H1 (cell line): ENCODE measurements at regions not wholly inside any gene's neighbourhood (a gene's known extent, or its start where the extent isn't known, plus 50 kb on each side); places are given as distances from the start of the nearest gene placed in this dataset.

Experiments used
- CTCF ChIA-PET: fragments of 300-600 bp; sonication (Branson Sonifier 250); formaldehyde crosslinking; loops from one replicate; lab custom pipeline; 2021; ENCODE audit not compliant: partially characterized antibody; lab: Charles Lee
- POLR2A ChIA-PET: fragments of 300-600 bp; sonication (Branson Sonifier 250); formaldehyde crosslinking; loops from one replicate; lab custom pipeline; 2021; ENCODE audit warnings: inconsistent platforms; ENCODE audit not compliant: partially characterized antibody; lab: Charles Lee
- DNase-seq, 2 experiments: peaks; one replicate each; pipeline versions ENCODE4 v3.0.0 to v3.0.0-alpha.2; 2010 to 2022; ENCODE audit warnings: low spot score in 2 of 2, low read depth in 1 of 2, mixed read lengths in 1 of 2
- FAIRE-seq: peaks from 2 replicates; lab custom pipeline; 2011; peaks lifted over from hg19 to GRCh38; lab: Jason Lieb, UNC
- H2AFZ ChIP-seq: 2 replicates; pipeline ENCODE4 v1.8.1; 2012; ENCODE audit warnings: low read length, inconsistent platforms
- H2AK5ac ChIP-seq: 2 replicates; pipeline ENCODE4 v1.6.1; 2013; ENCODE audit warnings: low read depth, low read length
- H2BK120ac ChIP-seq: replicated peaks from 2 replicates; pipeline ENCODE3; 2013; ENCODE audit warnings: low read depth, low read length, inconsistent platforms
- H2BK12ac ChIP-seq: 2 replicates; pipeline ENCODE4 v1.6.1; 2013; ENCODE audit warnings: low read depth, low read length
- H2BK15ac ChIP-seq: 2 replicates; pipeline ENCODE4 v1.6.1; 2013; ENCODE audit warnings: low read length
- H2BK20ac ChIP-seq: 2 replicates; pipeline ENCODE4 v1.6.1; 2013; ENCODE audit warnings: low read length
- H2BK5ac ChIP-seq: 2 replicates; pipeline ENCODE4 v1.6.1; 2013; ENCODE audit warnings: low read depth, low read length
- H3K14ac ChIP-seq: 2 replicates; pipeline ENCODE4 v1.6.1; 2013; ENCODE audit warnings: inconsistent platforms; ENCODE audit not compliant: insufficient read length
- H3K18ac ChIP-seq: 2 replicates; pipeline ENCODE4 v1.6.1; 2013; ENCODE audit warnings: low read length; ENCODE audit errors: extremely low read depth
- H3K23ac ChIP-seq: 2 replicates; pipeline ENCODE4 v1.6.1; 2013; ENCODE audit warnings: inconsistent platforms; ENCODE audit not compliant: insufficient read length
- H3K23me2 ChIP-seq: 2 replicates; pipeline ENCODE4 v1.6.1; 2013; ENCODE audit warnings: low read depth, low read length
- H3K27ac ChIP-seq: 2 replicates; pipeline ENCODE4 v1.6.1; 2011; ENCODE audit warnings: low read depth, low read length, inconsistent platforms
- H3K27me3 ChIP-seq, 4 experiments: replicated peaks in 1 of 4; 1 replicate in 1 of 4; 2 replicates in 3 of 4; pipeline versions ENCODE4 v1.6.1 to v1.8.1; 2011 to 2013; ENCODE audit warnings: low read length in 3 of 4, mild to moderate bottlenecking in 3 of 4, inconsistent platforms in 2 of 4, mixed read lengths in 2 of 4, moderate library complexity in 1 of 4; ENCODE audit not compliant: control insufficient read depth in 3 of 4, insufficient read depth in 3 of 4; ENCODE audit errors: extremely low read depth in 1 of 4
- H3K36me3 ChIP-seq, 4 experiments: 2 replicates each; pipeline versions ENCODE4 v1.6.1 to v1.8.1; 2011 to 2013; ENCODE audit warnings: mild to moderate bottlenecking in 4 of 4, low read length in 3 of 4, moderate library complexity in 2 of 4, control low read depth in 1 of 4, inconsistent platforms in 1 of 4; ENCODE audit not compliant: insufficient read depth in 4 of 4, control insufficient read depth in 2 of 4
- H3K4ac ChIP-seq: replicated peaks from 2 replicates; pipeline ENCODE3; 2013; ENCODE audit warnings: low read length, low read depth, mixed read lengths, inconsistent platforms; ENCODE audit not compliant: insufficient read length
- H3K4me1 ChIP-seq, 4 experiments: replicated peaks in 1 of 4; 1 replicate in 1 of 4; 2 replicates in 3 of 4; pipeline versions ENCODE4 v1.6.1 to v1.8.1; 2011 to 2013; ENCODE audit warnings: low read length in 3 of 4, inconsistent platforms in 2 of 4, mixed read lengths in 1 of 4; ENCODE audit not compliant: insufficient read depth in 4 of 4, control insufficient read depth in 3 of 4
- H3K4me2 ChIP-seq, 2 experiments: 2 replicates each; pipeline versions ENCODE4 v1.6.1 to v1.8.1; 2011 to 2013; ENCODE audit warnings: low read depth in 2 of 2, low read length in 2 of 2, control low read depth in 1 of 2, inconsistent platforms in 1 of 2, mild to moderate bottlenecking in 1 of 2; ENCODE audit not compliant: insufficient read depth in 1 of 2
- H3K4me3 ChIP-seq, 4 experiments: fragments of 200-600, 300-600 bp in 1 of 4; sonication (generic), shearing (Covaris generic), sonication (Bioruptor Twin) in 1 of 4; 2 replicates each; pipeline versions ENCODE4 v1.5.1 to v1.8.1; 2011 to 2016; ENCODE audit warnings: low read length in 4 of 4, low read depth in 3 of 4, control low read depth in 2 of 4, inconsistent platforms in 2 of 4, mild to moderate bottlenecking in 2 of 4, mixed read lengths in 1 of 4, moderate library complexity in 1 of 4; ENCODE audit not compliant: insufficient read depth in 2 of 4; ENCODE audit errors: extremely low read depth in 1 of 4
- H3K56ac ChIP-seq: replicated peaks from 2 replicates; pipeline ENCODE3; 2013; ENCODE audit warnings: low read depth, mild to moderate bottlenecking, mixed read lengths, low read length, inconsistent platforms; ENCODE audit not compliant: insufficient read length
- H3K79me1 ChIP-seq: 2 replicates; pipeline ENCODE4 v1.6.1; 2013; ENCODE audit warnings: low read depth, low read length, control low read depth
- H3K79me2 ChIP-seq, 2 experiments: 2 replicates each; pipeline versions ENCODE4 v1.6.1 to v1.8.1; 2012 to 2013; ENCODE audit warnings: low read length in 2 of 2, mild to moderate bottlenecking in 2 of 2, inconsistent platforms in 1 of 2; ENCODE audit not compliant: insufficient read depth in 2 of 2, control insufficient read depth in 1 of 2
- H3K9ac ChIP-seq, 4 experiments: replicated peaks in 1 of 4; 1 replicate in 1 of 4; 2 replicates in 3 of 4; pipeline versions ENCODE4 v1.6.1 to v1.8.1; 2011 to 2013; ENCODE audit warnings: low read depth in 3 of 4, low read length in 3 of 4, control low read depth in 2 of 4, mild to moderate bottlenecking in 2 of 4, moderate library complexity in 2 of 4, inconsistent platforms in 1 of 4; ENCODE audit errors: extremely low read depth in 1 of 4
- H3K9me3 ChIP-seq, 2 experiments: 2 replicates each; pipeline versions ENCODE4 v1.6.1 to v1.8.1; 2012 to 2013; ENCODE audit warnings: mild to moderate bottlenecking in 2 of 2, moderate library complexity in 2 of 2, control low read depth in 1 of 2, inconsistent platforms in 1 of 2, low read depth in 1 of 2, low read length in 1 of 2, mixed read lengths in 1 of 2; ENCODE audit not compliant: insufficient read depth in 2 of 2
- H4K20me1 ChIP-seq, 2 experiments: replicated peaks in 1 of 2; 2 replicates each; pipeline versions ENCODE3 to v1.8.1; 2011 to 2013; ENCODE audit warnings: inconsistent platforms in 2 of 2, low read length in 2 of 2, mild to moderate bottlenecking in 1 of 2; ENCODE audit not compliant: insufficient read depth in 2 of 2, control insufficient read depth in 1 of 2
- H4K5ac ChIP-seq: 2 replicates; pipeline ENCODE4 v1.6.1; 2013; ENCODE audit warnings: low read length, low read depth, mixed read lengths, inconsistent platforms; ENCODE audit not compliant: insufficient read length
- H4K8ac ChIP-seq: 2 replicates; pipeline ENCODE4 v1.8.0; 2013; ENCODE audit warnings: mild to moderate bottlenecking, moderate library complexity, low read length, inconsistent platforms; ENCODE audit not compliant: insufficient read depth; ENCODE audit errors: extremely low read depth
- H4K91ac ChIP-seq: replicated peaks from 2 replicates; pipeline ENCODE3; 2013; ENCODE audit warnings: low read length, mixed read lengths, inconsistent platforms; ENCODE audit not compliant: insufficient read length
- BCL11A ChIP-seq, 2 experiments: IDR thresholded peaks; one replicate each; pipeline ENCODE4 v1.6.1; 2011; ENCODE audit warnings: low read depth in 2 of 2, low read length in 2 of 2, mild to moderate bottlenecking in 2 of 2
- CTBP2 ChIP-seq: IDR thresholded peaks from 2 replicates; pipeline ENCODE4 v1.7.0; 2011; ENCODE audit warnings: borderline replicate concordance, mild to moderate bottlenecking, moderate library complexity, mixed read lengths, low read length; ENCODE audit not compliant: insufficient read depth, insufficient read length
- HDAC6 ChIP-seq: IDR thresholded peaks from one replicate; pipeline ENCODE4 v1.7.1; 2012; ENCODE audit warnings: low read depth, mild to moderate bottlenecking, inconsistent platforms, low read length, moderate library complexity
- JUN ChIP-seq: IDR thresholded peaks from 2 replicates; pipeline ENCODE4 v1.6.1; 2011; ENCODE audit warnings: low read depth, mild to moderate bottlenecking, improper control_type of control experiment, low read length
- JUND ChIP-seq: IDR thresholded peaks from 2 replicates; pipeline ENCODE4 v1.6.1; 2011; ENCODE audit warnings: mild to moderate bottlenecking, improper control_type of control experiment, low read length
- MAX ChIP-seq: IDR thresholded peaks from 2 replicates; pipeline ENCODE4 v1.6.1; 2012; ENCODE audit warnings: inconsistent platforms
- PHF8 ChIP-seq: fragments of 200-600 bp; sonication (generic); conservative IDR thresholded peaks from 2 replicates; pipeline ENCODE4 v1.7.1; 2012; ENCODE audit warnings: low read depth, mild to moderate bottlenecking, inconsistent platforms, low read length, moderate library complexity
- TEAD4 ChIP-seq: IDR thresholded peaks from 2 replicates; pipeline ENCODE4 v1.6.1; 2012; ENCODE audit warnings: low read depth, low read length, inconsistent platforms, mixed read lengths
- YY1 ChIP-seq: IDR thresholded peaks from 2 replicates; pipeline ENCODE4 v1.6.1; 2011; ENCODE audit warnings: low read depth, mild to moderate bottlenecking, low read length
- ZNF274 ChIP-seq: IDR thresholded peaks from 2 replicates; pipeline ENCODE4 v1.7.0; 2012; ENCODE audit warnings: low read length, borderline replicate concordance; ENCODE audit errors: extremely low read depth
- WGBS, 2 experiments: shearing (Covaris generic) in 1 of 2; methylation state at CpG; one replicate each; pipeline versions ENCODE4 v1.1.6 to v1.1.7; 2013 to 2015; ENCODE audit warnings: low lambda C conversion rate in 2 of 2, mixed read lengths in 2 of 2, inconsistent platforms in 1 of 2, low coverage in 1 of 2, missing lambda C conversion rate in 1 of 2; ENCODE audit not compliant: insufficient replicate concordance in 2 of 2, insufficient coverage in 1 of 2, insufficient read length in 1 of 2; ENCODE audit errors: extremely low coverage in 1 of 2, missing lambda C conversion rate in 1 of 2; 5-methylcytosine and 5-hydroxymethylcytosine counted together

- TF ChIP-seq CTBP2 (no peak), ZNF274 (no peak), YY1 (no peak), HDAC6 (no peak), MAX (no peak), JUN (no peak), TEAD4 (no peak), PHF8 (no peak), BCL11A (IDR thresholded peaks at IDR 0.05; ENCODE audit: low read depth in 2 of 2, low read length in 2 of 2) (no peak), JUND (no peak)
- Histone ChIP-seq H3K36me3 (no peaks in the 10 kb centered on the region), H3K14ac (no peak overlapping the region), H4K20me1 (no peaks in the 10 kb centered on the region), H3K9me3 (no peaks in the 10 kb centered on the region), H3K79me2 (no peaks in the 10 kb centered on the region), H3K23ac (no peak overlapping the region), H4K8ac (no peak overlapping the region), H2BK20ac (peak overlapping the region; percentile 11; the same call in 1 of the 2 replicates), H2BK15ac (no peak overlapping the region), H3K56ac (no peak overlapping the region), H3K4ac (no peak overlapping the region), H3K4me2 (peak overlapping the region in 1 of 2 experiments; percentile 18; a peak in 1 of 4 replicates), H2BK5ac (0 out of 2 replicates have a peak overlapping the region, but pooled peaks have one; percentile 25), H3K18ac (no peak overlapping the region), H2AK5ac (no peak overlapping the region), H4K91ac (no peak overlapping the region), H3K4me1 (peaks cover 10 to 28% (median 17%) of the 10 kb centered on the region in 4 experiments; a peak in 6 of 7 replicates), H3K4me3 (no peak overlapping the region), H3K23me2 (peaks cover 4% of the 10 kb centered on the region; the same call in 1 of the 2 replicates), H3K27me3 (no peaks in the 10 kb centered on the region), H2AFZ (peak overlapping the region; percentile 6; the same call in 1 of the 2 replicates), H2BK120ac (no peak overlapping the region), H3K27ac (no peak overlapping the region), H4K5ac (no peak overlapping the region), H3K9ac (no peak overlapping the region), H2BK12ac (no peak overlapping the region), H3K79me1 (no peaks in the 10 kb centered on the region)
- WGBS, 2 experiments, result 50% methylated on average over 6 of the region's 6 CpGs; no CpG with 5 or more reads in 1 of the 2 experiments
- CTCF ChIA-PET, result interaction anchor here (0.9 to 1.5 kb wide), 2 partner anchors 28 to 30 kb away, joined by 3 read pairs; no protein-coding TSS in a partner anchor
- no peak for DNase-seq
- no peak for FAIRE-seq
- POLR2A ChIA-PET, result interaction anchor here (1.5 to 4.0 kb wide), 2 partner anchors 11 to 20 kb away, joined by 3 to 25 read pairs; no protein-coding TSS in a partner anchor
These were observed 368.0 kb upstream of the ATP10A start for GRCh38 chr15:26231096-26231495.
